ENCODE measurements at regions not wholly inside any gene's neighbourhood (a gene's known extent, or its start where the extent isn't known, plus 50 kb on each side); places are given as distances from the start of the nearest gene placed in this dataset.
"Not testable (repeated sequence)": the region's sequence is repeated elsewhere in the genome, so short reads cannot be mapped to it uniquely, and the experiment has no call there.

GRCh38 chr1:5812295-5812694 is 179.9 kb downstream of the NPHP4 start:
- no peak for DNase-seq

GRCh38 chr1:5811419-5811818 is 180.8 kb downstream of the NPHP4 start:
- DNase-seq = no peak

- DNase-seq = no peak
Observed at GRCh38 chr1:5810553-5811270, 181.5 kb downstream of the NPHP4 start.

- no peak for DNase-seq
Observed at GRCh38 chr1:5810131-5810530, 182.1 kb downstream of the NPHP4 start.

GRCh38 chr1:5809207-5809788 is 182.9 kb downstream of the NPHP4 start:
- no peak for DNase-seq

GRCh38 chr1:5803851-5804250 is 188.4 kb downstream of the NPHP4 start:
- no peak for DNase-seq

GRCh38 chr1:5802606-5803005 is 189.6 kb downstream of the NPHP4 start:
- no peak for DNase-seq

GRCh38 chr1:5798904-5799303 is 193.3 kb downstream of the NPHP4 start:
- no peak for DNase-seq

GRCh38 chr1:5798151-5798730 is 194.0 kb downstream of the NPHP4 start:
- DNase-seq = no peak

GRCh38 chr1:5796028-5796427 is 196.2 kb downstream of the NPHP4 start:
- no peak for DNase-seq

GRCh38 chr1:5794279-5794678 is 197.9 kb downstream of the NPHP4 start:
- DNase-seq = no peak

GRCh38 chr1:5793516-5793915 is 198.7 kb downstream of the NPHP4 start:
- DNase-seq = no peak

- DNase-seq = no peak
Observed at GRCh38 chr1:5781079-5781478, 211.1 kb downstream of the NPHP4 start.

- DNase-seq = no peak
Observed at GRCh38 chr1:5780324-5780716, 211.9 kb downstream of the NPHP4 start.

GRCh38 chr1:5779608-5780323 is 212.5 kb downstream of the NPHP4 start:
- no peak for DNase-seq

GRCh38 chr1:5776035-5776550 is 216.1 kb downstream of the NPHP4 start:
- DNase-seq = no peak

GRCh38 chr1:5774019-5774418 is 218.2 kb downstream of the NPHP4 start:
- no peak for DNase-seq

- no peak for DNase-seq
Observed at GRCh38 chr1:5771788-5772187, 220.4 kb downstream of the NPHP4 start.

- DNase-seq = no peak
Observed at GRCh38 chr1:5770981-5771765, 221.1 kb downstream of the NPHP4 start.

GRCh38 chr1:5769760-5770159 is 222.5 kb downstream of the NPHP4 start:
- no peak for DNase-seq

GRCh38 chr1:5769146-5769545 is 223.1 kb downstream of the NPHP4 start:
- DNase-seq = no peak

- DNase-seq = no peak
Observed at GRCh38 chr1:5768014-5768413, 224.2 kb downstream of the NPHP4 start.

GRCh38 chr1:5766996-5767395 is 225.2 kb downstream of the NPHP4 start:
- not testable (repeated sequence) for DNase-seq

All from CD4-positive, alpha-beta T cell treated with Interleukin-4 for 4 hours (primary cell).